Neural cell (in vitro differentiated cells): ENCODE measurements at regions not wholly inside any gene's neighbourhood (a gene's known extent, or its start where the extent isn't known, plus 50 kb on each side); places are given as distances from the start of the nearest gene placed in this dataset.

Experiments used
- EP300 ChIP-seq: fragments of 450-650 bp; conservative IDR thresholded peaks from 2 replicates; pipeline ENCODE4 v1.6.1; 2014; ENCODE audit warnings: antibody characterized with exemption, mild to moderate bottlenecking, moderate library complexity; ENCODE audit not compliant: poor library complexity, severe bottlenecking
- EZH2 ChIP-seq: fragments of 200-600, 300-800 bp; shearing (Covaris generic), sonication (generic); IDR thresholded peaks from 2 replicates; pipeline ENCODE4 v1.6.1; 2014; ENCODE audit warnings: antibody characterized with exemption, low read length, borderline replicate concordance, mild to moderate bottlenecking; ENCODE audit not compliant: insufficient read depth, poor library complexity, severe bottlenecking
- MXI1 ChIP-seq: fragments of 450-650 bp; conservative IDR thresholded peaks from 2 replicates; pipeline ENCODE4 v1.6.1; 2014; ENCODE audit warnings: antibody characterized with exemption, mild to moderate bottlenecking; ENCODE audit not compliant: poor library complexity, severe bottlenecking
- POLR2AphosphoS5 ChIP-seq: IDR thresholded peaks from 2 replicates; pipeline ENCODE4 v1.6.1; 2012
- RAD21 ChIP-seq: fragments of 450-650 bp; conservative IDR thresholded peaks from 2 replicates; pipeline ENCODE4 v1.6.1; 2014; ENCODE audit warnings: antibody characterized with exemption, mild to moderate bottlenecking, moderate library complexity
- SMC3 ChIP-seq: fragments of 450-650 bp; conservative IDR thresholded peaks from 2 replicates; pipeline ENCODE4 v1.6.1; 2014; ENCODE audit warnings: antibody characterized with exemption, mild to moderate bottlenecking, moderate library complexity; ENCODE audit not compliant: poor library complexity
- TF ChIP-seq, protein P1 (sequence below): fragments of 450-650 bp; IDR thresholded peaks from 2 replicates; pipeline ENCODE4 v1.5.1; 2014; ENCODE audit warnings: antibody characterized with exemption, mild to moderate bottlenecking, moderate library complexity; ENCODE audit not compliant: poor library complexity, severe bottlenecking
- TF ChIP-seq, protein P2 (sequence below): IDR thresholded peaks from 2 replicates; pipeline ENCODE4 v1.6.1; 2012; ENCODE audit warnings: borderline replicate concordance

DNA sequence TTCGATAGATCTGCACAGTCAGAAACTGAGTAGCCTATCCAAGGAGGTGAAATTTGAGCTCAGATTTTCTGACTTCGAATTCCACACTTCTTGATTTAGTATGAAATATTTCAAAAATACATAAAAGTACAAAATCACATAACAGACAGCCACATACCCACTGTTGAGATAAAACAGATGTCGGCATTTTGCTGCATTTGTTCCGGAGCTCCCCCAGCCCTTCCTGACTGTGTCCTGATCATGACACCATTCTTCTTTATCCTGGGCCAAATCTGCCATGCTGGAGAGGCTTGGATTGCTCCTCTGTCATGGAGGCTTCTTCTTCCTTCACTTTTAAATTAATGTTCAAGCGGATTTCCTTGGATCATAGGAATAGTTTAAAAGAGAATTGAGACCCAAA lies 124.2 kb upstream of the RBPJ start:
- no peak for TF ChIP-seq POLR2AphosphoS5
- TF ChIP-seq, protein P1, sequence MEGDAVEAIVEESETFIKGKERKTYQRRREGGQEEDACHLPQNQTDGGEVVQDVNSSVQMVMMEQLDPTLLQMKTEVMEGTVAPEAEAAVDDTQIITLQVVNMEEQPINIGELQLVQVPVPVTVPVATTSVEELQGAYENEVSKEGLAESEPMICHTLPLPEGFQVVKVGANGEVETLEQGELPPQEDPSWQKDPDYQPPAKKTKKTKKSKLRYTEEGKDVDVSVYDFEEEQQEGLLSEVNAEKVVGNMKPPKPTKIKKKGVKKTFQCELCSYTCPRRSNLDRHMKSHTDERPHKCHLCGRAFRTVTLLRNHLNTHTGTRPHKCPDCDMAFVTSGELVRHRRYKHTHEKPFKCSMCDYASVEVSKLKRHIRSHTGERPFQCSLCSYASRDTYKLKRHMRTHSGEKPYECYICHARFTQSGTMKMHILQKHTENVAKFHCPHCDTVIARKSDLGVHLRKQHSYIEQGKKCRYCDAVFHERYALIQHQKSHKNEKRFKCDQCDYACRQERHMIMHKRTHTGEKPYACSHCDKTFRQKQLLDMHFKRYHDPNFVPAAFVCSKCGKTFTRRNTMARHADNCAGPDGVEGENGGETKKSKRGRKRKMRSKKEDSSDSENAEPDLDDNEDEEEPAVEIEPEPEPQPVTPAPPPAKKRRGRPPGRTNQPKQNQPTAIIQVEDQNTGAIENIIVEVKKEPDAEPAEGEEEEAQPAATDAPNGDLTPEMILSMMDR = no peak
- TF ChIP-seq, protein P2, sequence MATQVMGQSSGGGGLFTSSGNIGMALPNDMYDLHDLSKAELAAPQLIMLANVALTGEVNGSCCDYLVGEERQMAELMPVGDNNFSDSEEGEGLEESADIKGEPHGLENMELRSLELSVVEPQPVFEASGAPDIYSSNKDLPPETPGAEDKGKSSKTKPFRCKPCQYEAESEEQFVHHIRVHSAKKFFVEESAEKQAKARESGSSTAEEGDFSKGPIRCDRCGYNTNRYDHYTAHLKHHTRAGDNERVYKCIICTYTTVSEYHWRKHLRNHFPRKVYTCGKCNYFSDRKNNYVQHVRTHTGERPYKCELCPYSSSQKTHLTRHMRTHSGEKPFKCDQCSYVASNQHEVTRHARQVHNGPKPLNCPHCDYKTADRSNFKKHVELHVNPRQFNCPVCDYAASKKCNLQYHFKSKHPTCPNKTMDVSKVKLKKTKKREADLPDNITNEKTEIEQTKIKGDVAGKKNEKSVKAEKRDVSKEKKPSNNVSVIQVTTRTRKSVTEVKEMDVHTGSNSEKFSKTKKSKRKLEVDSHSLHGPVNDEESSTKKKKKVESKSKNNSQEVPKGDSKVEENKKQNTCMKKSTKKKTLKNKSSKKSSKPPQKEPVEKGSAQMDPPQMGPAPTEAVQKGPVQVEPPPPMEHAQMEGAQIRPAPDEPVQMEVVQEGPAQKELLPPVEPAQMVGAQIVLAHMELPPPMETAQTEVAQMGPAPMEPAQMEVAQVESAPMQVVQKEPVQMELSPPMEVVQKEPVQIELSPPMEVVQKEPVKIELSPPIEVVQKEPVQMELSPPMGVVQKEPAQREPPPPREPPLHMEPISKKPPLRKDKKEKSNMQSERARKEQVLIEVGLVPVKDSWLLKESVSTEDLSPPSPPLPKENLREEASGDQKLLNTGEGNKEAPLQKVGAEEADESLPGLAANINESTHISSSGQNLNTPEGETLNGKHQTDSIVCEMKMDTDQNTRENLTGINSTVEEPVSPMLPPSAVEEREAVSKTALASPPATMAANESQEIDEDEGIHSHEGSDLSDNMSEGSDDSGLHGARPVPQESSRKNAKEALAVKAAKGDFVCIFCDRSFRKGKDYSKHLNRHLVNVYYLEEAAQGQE = no peak
- TF ChIP-seq RAD21 = no peak
- no peak for TF ChIP-seq EZH2
- TF ChIP-seq EP300 = no peak
- no peak for TF ChIP-seq MXI1
- no peak for TF ChIP-seq SMC3
